ENCODE measurements at regions not wholly inside any gene's neighbourhood (a gene's known extent, or its start where the extent isn't known, plus 50 kb on each side); places are given as distances from the start of the nearest gene placed in this dataset.
"Not testable (repeated sequence)": the region's sequence is repeated elsewhere in the genome, so short reads cannot be mapped to it uniquely, and the experiment has no call there.

DNA sequence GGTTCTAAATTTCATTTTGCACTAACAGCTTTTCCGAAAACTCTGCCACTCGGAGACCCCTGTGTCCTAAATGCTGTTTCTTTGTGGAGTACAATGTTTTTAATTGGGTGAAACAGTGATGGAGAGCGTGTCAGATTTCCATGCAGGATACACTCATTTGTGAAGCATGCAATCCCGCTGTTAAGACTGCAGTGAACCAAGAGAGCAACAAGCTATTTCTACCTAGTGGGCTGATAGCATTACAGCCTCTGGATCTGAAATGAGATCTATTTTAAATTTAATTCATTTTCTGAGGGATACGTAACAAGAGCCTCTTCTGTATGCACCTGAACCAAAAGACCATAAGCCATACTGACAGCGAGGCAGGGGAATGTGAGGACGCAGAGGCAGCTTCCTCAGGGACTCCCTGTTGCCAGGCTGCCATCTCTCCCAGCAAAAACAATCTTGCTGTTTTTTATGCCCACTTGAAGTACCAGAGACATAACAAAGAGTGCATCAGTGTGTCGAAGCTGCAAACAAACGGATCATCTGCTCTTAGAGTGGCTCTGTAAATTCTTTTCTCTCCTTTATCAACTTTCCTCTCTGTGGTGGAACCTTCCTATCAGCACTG, 199.9 kb upstream of the COX10 start:
- no peak for DNase-seq (ENCODE audit: low spot score)

DNA sequence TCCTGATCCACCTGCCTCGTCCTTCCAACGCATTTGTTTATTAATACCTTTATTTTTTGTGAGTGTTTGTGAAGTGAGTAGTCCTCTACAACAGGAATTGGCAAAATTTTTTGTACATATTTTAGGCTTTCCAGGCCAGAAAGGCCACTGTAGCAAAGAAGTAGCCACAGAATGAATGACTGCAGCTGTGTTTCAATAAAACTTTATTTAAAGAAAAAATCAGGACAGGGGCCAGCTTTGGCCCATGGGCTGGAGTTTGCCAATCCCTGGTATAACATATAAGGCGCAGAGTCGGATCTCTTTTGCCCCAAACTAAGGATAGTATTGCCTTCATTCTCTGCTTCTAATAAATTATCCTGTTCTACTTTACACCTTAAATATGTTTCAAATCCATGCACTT, 198.0 kb upstream of the COX10 start:
- no peak for DNase-seq (ENCODE audit: low spot score)

DNA sequence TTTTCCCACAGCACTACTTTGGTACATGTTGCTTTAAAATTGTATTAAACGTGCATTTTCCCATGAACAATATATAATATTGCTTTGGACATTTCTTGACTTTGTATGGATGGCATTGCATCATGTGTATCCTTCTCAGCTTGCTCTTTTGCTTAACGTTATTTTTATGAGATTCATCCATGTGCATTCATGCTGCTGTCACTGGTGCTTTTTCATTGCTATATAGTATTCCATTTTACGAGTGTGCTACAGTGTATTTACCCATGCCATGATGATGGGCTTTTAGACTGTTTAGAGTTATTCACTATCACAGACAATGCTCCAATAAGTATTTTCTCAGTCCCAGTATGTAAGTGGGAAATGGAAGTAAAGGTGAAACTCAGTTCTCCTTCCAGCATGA, 195.2 kb upstream of the COX10 start:
- no peak for DNase-seq (ENCODE audit: low spot score)

DNA sequence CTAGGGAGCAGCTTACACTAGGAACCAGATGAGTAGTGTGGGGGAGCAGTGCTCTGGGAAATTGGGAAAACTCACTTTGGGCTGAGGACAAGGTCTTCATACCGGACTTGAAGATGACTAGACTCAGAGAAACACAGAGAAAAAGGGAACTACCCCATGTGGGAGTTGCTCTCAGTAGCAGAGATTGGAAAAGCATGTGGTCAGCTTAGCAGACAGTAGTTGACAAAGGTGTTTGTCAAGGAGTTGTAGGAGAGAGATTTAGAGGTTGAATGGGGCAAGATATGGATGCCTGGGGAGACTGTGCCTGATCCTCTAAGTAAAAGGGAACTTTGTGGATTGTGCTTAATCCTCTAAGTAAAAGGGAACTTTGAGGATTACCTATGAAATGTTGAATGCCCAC, 194.5 kb upstream of the COX10 start:
- no peak for DNase-seq (ENCODE audit: low spot score)

DNA sequence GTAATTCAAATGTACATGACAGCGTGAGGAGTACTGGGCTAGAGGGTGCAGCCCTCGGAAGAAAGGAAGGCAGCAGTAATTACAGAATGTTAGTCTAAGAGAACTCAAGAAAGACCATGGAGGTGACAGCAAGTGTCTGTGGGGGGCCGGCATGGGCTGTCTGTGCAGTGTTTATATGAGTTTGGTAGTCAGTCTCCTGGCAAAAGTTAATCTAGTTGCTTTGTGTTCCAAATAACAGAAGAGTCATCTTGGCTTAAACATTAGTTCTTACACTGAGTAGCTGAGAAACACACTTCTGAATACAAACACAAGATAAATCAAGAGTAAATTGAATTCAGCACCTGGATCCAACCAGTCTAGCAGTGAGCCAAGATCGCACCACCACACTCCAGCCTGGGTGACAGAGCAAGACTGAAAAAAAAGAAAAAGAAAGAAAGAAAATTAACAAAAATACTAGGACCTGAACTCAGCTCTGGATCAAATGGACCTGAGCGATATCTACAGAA, 189.3 kb upstream of the COX10 start:
- DNase-seq (ENCODE audit: low spot score): no peak

DNA sequence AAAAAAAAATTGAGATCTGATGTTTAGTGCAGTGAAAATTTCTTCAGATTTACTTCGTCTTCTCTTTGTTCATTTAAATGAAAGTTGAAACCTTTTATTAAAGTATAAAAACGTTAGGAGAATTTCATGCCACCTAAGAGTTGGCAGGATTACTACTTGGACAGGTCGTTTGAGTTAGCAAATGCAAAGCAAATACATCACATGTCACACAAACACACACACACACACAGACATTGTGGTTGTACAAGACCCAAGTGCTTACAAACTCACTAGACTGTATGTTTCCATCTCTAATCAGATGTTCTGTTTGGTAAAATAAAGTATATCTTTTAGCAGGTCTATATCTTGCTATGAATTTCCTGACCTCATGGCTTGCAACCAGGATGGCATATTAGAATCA, 185.6 kb upstream of the COX10 start:
- DNase-seq (ENCODE audit: low spot score): no peak

DNA sequence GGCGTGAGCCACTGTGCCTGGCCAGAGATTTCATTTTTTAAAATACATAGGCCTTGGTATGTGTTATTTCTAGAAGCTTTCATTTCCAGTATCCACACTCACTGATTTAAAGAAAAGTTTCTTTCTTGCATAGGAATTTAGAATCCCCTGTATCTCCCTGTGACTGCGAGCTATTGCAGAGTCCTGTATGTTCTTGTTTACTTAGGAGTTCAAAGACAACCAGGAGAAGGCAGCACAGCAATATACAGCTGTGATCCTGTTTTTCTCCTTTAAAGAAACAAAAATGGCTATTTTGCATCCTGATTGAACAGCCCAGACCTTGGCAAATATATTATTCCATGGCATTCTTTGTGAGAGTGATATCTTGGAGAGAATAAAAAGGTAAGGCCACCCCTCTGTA, 185.0 kb upstream of the COX10 start:
- no peak for DNase-seq (ENCODE audit: low spot score)

DNA sequence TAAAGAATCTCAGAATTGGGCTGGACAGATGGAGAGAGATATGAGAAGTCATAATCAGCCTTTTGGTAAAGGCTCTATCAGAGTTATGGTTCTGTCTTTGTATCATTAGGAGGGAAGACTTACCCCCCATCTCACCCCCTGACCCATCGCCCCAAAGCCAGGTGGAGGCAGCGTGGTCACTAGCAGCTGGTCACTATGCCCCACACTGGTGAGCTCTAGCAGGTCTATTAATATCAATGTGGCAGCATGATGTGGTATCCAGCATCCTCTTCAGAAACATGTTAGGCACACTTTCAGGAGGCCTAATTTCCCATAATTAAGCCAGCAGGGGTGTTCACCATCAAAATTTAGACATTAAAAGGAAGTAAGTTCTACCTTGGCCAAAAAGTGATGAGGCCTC, 183.8 kb upstream of the COX10 start:
- no peak for DNase-seq (ENCODE audit: low spot score)

DNA sequence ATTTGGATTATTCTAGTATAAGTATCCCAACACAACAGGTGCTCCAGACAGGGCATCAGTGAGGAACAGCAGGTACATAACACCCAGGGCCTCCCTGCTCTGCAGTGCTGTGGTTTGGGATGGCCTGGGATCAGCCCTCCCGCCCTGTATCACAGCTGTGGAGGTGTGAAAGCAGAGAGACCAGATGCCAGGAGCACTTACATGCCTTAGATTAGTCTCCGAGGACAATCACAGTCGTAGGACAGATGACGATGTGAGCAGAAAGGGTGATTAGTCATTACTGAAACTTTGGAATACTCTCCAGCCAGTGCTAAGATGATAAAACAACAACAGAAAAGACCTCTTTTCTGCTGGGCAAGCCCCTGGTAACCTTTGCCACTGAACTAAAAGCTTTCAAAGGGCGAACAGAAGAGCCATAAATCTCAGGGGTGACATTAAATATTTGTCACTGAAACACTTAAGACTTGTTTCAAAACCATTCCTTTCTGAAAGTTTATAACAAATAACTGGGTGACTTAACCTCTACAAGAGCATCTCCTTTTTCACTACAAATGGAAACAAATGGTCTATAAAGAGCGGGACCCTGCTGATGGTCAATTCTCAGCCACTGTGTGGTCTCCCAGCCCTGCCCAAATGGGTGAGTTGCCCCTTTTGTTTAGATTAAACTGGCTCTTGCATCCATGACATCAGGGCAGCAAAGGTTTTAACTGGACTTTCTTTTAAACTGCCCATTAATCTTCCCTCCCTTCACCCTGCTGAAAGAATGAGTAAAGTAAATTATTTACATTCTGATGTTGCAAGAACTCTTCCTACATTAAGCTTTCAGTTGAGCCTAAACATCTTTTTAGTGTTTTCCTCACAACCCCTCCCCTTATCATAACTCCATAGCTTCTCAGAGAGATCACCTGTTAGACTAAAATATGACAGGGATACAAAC, 183.1 kb upstream of the COX10 start:
- no peak for DNase-seq (ENCODE audit: low spot score)

DNA sequence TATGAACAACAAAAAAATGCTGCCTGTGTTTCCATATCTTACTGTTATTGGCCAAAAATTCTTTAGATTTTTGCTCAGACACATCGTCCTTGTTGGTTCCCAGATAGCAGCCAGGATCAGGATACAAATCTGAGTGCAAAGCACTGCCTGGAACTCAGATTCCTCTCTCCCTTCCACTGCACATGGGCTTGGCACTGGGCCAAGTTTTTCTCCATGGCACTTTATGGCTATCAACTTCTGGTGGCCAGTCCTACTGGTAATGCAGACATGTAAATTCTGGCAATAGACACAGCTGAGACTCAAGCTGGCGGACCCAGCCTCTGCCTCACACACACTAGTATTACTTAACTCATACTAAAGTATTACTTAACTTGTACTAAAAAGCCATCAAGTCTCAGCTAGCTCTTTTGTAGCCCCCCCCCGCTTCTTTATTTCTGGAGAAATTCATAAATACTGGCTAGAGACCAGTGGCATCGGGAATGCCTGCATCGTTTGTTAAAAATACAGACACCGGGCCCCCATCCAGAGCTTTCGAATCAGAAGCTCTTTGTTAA, 181.2 kb upstream of the COX10 start:
- no peak for DNase-seq (ENCODE audit: low spot score)

DNA sequence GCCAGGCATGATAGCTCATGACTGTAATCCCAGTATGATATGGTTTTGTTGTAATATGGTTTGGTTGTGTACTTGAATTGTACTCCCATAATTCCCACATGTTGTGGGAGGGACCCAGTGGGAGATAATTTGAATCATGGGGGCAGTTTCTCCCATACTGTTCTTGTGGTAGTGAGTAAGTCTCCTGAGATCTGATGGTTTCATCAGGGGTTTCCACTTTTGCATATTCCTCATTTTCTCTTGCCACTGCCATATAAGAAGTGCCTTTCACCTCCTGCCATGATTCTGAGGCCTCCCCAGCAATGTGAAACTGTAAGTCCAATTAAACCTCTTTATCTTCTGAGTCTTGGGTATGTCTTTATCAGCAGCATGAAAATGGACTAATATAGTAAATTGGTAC, 160.3 kb upstream of the COX10 start:
- not testable (repeated sequence) for DNase-seq (ENCODE audit: low spot score)

DNA sequence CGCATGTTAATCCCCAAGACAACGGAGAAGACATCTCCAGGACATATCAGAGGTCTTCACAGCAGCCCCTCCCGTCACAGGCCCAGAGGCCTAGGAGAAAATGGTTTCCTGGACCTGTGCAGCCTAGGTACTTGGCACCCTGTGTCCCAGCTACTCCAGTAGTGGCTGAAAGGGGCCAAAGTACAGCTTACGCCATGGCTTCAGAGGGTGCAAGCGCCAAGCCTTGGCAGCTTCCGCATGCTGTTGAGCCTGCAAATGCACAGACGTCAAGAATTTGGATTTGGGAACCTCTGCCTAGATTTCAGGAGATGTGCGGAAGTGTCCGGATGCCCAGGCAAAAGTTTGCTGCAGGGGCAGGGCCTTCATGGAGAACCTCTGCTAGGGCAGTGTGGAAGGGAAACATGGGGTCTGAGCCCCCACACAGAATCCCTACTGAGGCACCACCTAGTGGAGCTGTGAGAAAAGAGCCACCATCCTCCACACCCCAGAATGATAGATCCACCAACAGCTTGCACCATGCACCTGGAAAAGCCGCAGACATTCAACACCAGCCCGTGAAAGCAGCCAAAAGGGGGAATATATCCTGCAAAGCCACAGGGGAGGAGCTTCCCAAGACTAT, 159.3 kb upstream of the COX10 start:
- no peak for DNase-seq (ENCODE audit: low spot score)

DNA sequence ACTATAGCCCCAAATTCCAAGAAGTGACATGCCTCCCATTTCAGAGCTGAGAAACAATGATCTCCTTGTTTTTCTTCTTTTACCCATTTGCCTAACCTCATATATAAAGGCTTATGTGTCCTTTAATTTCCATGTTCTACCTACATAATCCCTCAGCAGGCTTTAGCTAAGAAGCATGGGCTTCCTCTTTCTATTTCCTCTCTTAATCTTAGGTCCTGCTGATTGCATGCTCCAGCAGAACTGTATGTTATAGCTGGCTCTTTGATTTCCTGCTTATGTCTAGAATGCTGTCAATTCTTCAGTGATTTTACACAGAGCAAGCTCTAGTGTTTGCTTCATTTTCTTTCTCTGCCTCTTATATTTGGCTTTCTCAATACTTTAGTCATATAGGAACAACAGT, 151.7 kb upstream of the COX10 start:
- DNase-seq (ENCODE audit: low spot score): no peak

DNA sequence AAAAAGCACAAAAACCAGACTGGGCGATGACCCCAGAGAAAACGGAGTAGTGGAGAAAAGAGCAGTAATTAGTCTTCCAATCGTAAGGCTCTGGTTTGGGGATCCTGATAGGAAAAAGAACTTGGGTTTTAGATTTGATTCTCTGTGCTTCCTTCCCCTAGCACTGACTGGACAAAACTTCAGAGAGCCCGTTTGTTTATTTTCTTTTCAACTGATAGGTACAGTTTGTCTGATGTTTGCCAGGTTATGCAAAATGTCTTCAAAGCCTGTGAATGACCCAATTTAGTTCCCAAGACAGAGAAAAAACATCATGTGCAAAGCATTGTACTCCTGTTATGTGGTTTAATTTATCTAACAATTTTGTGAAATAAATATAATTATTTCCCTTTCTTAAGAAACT, 151.1 kb upstream of the COX10 start:
- no peak for DNase-seq (ENCODE audit: low spot score)

DNA sequence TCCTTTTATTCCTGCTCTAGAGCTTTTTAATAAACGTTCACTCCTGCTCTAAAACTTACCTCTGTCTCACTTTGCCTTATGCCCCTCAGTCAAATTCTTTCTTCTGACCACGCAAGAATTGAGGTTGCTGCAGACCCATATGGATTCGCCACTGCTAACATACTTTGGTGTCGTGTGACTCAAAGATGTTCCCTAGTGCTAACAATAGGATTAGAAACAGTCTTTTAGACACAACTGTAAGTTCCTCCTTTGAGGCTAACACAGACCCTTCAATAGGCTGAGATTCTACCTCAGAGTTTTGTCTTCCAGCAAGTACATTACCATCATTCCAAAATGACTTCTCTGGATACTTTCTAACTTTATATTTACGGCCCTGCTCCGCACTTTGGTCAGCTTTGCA, 149.5 kb upstream of the COX10 start:
- no peak for DNase-seq (ENCODE audit: low spot score)

DNA sequence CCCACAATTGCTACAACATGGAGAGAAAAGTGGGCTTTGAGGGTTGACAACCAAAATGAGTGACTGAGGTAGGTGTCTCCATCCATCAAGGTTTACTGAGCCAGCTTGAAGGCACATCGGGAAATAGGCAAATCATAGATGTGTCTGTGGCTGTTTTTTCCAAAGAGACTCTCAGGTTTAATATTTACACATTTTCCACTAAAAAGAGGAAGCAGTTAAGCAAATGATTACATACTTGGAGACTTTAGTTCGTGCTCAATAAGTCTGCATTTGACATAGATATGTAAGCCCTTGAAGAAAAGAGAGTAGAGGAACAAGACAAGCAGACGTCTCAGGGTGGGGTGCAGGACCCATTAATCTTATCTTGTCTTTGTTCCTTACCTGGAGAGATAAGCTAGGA, 148.9 kb upstream of the COX10 start:
- DNase-seq (ENCODE audit: low spot score): no peak

DNA sequence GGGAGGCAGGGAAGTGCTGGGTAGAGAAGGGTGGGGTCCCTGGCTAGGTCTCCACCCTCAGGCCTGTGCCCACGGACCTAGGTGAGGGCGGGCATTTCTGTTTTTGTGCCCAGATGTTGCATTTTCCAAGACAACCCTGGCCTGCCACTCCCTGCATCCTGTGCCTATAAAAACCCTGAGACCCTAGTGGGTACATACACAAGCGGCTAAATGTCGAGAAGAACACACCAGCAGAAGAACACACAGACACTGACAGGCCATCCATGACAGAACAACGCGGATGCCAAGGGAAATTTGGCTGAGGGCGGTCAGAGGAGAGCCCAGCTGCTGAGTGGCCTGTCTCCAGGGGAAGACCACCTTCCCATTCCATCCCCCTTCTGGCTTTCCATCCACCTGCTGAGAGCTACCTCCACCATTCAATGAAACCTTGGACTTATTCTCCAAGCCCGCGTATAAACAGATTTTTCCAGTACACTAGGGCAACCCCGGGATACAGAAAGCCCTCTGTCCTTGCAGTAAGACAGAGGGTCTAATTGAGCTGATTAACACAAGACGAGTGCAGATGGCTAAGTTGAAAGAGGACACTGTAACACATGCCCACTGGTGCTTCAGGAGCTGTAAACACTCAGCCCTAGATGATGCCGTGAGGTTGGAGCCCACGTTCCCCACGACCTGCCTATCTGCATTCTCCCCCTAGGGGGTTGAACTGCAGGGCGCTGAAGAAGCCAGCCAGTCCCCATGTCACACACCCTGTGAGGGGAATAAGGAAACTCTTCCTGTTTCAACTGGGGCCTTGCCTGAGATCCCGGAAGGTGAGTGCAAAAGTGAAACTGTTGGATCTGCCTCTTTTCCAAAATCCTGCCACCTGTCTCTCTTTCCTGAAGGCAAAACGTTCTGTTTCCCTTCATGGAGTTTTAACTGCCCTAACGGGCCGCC, 147.2 kb upstream of the COX10 start:
- DNase-seq (ENCODE audit: low spot score): no peak

DNA sequence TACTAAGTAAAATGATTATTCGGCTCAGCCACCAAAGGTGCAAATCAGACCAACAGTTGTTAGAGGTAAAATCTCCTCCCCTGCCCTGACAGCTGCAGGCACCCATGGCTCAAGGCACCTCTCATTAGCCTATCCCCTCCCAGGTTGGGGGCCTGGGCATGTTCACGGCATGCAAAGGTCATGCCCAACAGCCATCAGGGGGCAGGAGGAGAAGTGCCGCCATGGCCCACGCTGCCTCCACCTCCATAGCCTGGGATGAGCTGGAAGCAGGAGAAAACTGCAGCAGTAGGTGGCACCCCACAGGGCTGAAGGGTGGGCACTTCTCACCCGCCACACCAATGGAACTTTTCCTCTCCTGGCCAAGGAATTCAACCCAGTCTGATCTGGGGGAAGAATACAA, 146.4 kb upstream of the COX10 start:
- DNase-seq (ENCODE audit: low spot score): no peak

DNA sequence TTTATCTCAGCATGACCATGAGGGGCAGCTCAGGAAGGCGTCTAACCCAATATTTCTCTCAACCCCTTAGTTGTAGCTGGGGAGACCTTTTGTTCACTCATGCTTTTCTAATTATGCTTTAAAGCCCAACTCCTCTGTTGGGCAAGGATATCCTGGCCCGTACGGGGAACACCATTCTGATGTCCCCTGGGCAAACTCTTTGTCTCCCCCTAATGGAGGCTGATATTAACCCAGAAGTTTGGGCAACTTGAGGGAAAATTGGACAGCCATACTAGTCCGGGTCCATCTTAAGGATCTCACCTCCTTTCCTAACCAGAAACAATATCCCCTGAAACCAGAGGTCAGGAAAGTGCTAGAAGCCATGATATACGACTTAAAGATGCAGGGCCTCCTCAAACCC, 143.7 kb upstream of the COX10 start:
- no peak for DNase-seq (ENCODE audit: low spot score)

DNA sequence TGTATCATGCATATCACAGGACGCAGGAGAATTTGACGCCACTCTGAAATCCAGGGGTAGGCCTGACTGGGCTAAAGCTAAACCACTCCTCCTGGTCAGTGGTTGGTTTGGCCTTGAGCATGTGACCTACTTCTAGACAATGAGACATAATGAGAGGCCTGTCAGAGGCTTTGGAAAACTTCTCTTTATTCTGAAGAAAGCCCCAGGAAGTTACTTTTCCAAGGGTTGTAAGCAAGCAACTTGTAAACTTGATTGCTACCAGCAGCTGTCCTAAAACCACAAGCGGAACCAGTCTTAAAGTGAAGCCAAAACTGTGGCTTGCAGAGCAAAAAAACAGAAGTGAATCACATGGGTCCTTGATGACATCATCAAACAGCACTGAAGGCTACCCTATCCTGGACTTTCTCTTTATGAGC, 138.2 kb upstream of the COX10 start:
- no peak for DNase-seq (ENCODE audit: low spot score)

DNA sequence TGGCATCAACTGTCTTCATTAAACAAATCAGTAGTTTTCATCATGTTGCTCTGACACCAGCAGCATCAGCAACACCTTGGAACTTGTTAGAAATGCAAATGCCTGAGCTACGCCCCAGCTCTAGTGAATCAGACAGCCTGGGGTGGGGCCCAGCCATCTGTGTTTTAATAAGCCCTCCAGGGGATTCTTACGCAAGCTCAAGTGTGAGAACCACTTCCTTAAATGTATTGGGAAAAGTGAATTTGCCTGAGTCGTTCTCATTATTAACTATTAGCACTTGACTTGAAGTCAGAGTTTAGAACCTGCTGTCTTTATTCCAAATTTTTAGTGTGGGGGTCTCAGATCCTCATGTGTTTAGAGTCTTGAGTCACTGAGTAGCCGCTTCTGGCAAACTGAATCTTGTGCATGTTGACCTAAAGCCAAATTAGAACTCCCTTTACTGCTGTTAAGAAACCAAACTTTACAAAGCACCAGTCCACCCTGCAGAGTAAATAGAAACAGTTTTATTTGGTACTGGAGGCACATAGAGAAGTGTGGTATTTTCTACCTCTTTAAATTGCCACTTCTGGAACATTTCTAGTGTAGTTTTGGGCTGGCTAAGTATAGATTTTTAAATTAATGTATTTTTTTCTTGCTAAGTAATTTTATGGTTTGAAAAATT, 137.4 kb upstream of the COX10 start:
- DNase-seq (ENCODE audit: low spot score): no peak
